ENCODE measurements at regions not wholly inside any gene's neighbourhood (a gene's known extent, or its start where the extent isn't known, plus 50 kb on each side); places are given as distances from the start of the nearest gene placed in this dataset.

DNA sequence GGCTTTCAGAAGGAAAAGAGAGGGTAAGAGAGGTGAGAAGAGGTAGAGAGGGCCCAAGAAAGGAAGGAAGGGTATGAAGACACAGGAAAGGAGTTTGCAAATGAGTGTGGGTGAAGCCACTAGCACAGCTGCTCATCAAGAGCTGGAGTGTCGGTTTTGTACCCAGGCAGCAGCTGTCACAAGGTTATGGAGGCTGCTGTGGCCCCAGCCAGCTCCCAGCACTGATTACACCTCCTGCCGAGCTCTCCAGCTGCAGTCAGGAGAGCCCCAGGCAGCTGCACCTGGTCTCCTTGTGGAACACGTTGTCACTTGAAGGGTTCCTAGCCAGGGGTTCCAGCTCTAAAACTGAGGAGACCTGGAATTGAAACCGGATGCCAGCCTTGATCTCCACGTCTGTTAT, 60.4 kb upstream of the CHD2 start:
- H3K27ac ChIP-seq: no peak overlapping the region

DNA sequence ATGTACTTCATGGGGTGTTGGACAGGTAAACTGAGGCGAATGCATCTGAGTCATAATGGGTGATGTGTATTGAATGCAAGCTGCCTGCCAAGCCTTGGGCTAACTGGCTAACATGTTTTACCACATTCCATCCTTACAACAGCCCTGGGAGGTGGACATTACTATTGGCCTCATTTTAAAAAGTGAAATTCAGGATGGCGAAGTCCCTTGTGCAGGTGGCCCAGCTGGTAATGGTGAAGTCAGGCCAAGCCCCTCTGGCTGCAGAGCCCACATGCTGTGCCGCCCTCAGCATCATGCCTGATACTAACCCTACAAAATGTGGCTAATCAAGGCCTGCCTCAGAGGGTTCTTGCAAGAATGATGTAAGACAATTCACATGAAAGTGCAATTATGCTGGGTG, 60.0 kb upstream of the CHD2 start:
- no peak overlapping the region for H3K27ac ChIP-seq
- TF ChIP-seq, protein P1, sequence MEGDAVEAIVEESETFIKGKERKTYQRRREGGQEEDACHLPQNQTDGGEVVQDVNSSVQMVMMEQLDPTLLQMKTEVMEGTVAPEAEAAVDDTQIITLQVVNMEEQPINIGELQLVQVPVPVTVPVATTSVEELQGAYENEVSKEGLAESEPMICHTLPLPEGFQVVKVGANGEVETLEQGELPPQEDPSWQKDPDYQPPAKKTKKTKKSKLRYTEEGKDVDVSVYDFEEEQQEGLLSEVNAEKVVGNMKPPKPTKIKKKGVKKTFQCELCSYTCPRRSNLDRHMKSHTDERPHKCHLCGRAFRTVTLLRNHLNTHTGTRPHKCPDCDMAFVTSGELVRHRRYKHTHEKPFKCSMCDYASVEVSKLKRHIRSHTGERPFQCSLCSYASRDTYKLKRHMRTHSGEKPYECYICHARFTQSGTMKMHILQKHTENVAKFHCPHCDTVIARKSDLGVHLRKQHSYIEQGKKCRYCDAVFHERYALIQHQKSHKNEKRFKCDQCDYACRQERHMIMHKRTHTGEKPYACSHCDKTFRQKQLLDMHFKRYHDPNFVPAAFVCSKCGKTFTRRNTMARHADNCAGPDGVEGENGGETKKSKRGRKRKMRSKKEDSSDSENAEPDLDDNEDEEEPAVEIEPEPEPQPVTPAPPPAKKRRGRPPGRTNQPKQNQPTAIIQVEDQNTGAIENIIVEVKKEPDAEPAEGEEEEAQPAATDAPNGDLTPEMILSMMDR (conservative IDR thresholded peaks at IDR 0.05): no peak
- TF ChIP-seq ZFX (IDR thresholded peaks at IDR 0.05): no peak

More for the DNA sequence above, 60.4 kb upstream of the CHD2 start:
- TF ChIP-seq, protein P1 (conservative IDR thresholded peaks at IDR 0.05): no peak
- TF ChIP-seq ZFX (IDR thresholded peaks at IDR 0.05): no peak

DNA sequence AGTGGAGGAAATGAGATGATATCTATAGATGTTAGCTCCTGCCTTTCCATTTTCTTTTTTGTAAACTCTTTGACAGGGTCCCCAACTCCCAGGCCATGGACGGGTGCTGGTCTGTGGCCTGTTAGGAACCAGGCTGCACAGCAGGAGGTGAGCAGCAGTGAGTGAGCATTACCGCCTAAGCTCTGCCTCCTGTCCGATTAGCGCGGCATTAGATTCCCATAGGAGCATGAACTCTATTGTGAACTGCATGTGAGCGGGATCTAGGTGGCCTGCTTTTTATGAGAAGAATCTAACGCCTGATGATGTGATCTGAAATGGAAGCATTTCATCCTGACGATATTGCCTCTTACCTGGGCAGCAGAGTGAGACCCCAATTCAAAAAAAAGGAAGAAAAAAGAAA, 56.8 kb upstream of the CHD2 start:
- no peak overlapping the region for H3K27ac ChIP-seq
- TF ChIP-seq, protein P1 (conservative IDR thresholded peaks at IDR 0.05): no peak
- TF ChIP-seq ZFX (IDR thresholded peaks at IDR 0.05): no peak

DNA sequence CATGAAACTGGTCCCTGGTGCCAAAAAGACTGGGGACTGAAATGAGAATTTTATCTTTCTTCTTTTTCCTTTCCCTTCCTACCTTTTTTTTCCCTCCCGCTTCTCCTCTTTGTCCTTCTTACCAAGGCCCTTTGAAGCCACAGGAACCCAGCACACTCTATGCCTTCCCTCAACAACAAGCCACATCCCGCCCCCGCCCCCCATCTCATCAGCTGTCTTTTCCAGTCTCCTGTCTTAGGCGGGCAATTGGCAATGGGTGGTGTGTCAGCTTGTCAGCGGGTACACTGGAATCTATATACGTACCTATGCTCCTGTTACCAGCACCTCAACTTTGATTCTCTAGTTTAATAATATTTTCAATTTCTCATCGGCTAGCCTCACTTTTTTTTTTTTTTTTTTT, 56.3 kb upstream of the CHD2 start:
- no peak overlapping the region; the same call in 1 of the 2 replicates for H3K27ac ChIP-seq
- TF ChIP-seq, protein P1 (conservative IDR thresholded peaks at IDR 0.05): no peak
- TF ChIP-seq ZFX (IDR thresholded peaks at IDR 0.05): no peak

DNA sequence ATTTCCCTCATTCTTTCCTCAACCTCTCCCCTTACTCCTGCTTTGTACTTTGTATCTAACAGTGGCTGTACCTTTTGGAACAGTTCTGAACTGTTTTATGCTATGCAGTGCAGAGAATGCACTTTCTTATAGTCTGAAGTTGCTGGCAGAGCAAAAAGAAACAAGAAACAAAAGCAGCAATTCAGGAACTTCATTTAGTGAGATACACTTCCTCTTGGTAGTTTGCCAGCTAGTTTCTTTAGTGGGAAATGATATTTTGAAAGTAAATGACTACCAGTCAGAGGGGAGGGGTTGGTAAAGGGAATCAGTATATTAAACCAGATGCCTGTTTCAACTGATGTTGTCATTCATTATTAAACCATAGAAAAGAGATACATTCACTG, 55.0 kb upstream of the CHD2 start:
- no peak overlapping the region for H3K27ac ChIP-seq
- no peak for TF ChIP-seq ZFX (IDR thresholded peaks at IDR 0.05)
- TF ChIP-seq, protein P1 (conservative IDR thresholded peaks at IDR 0.05): no peak

DNA sequence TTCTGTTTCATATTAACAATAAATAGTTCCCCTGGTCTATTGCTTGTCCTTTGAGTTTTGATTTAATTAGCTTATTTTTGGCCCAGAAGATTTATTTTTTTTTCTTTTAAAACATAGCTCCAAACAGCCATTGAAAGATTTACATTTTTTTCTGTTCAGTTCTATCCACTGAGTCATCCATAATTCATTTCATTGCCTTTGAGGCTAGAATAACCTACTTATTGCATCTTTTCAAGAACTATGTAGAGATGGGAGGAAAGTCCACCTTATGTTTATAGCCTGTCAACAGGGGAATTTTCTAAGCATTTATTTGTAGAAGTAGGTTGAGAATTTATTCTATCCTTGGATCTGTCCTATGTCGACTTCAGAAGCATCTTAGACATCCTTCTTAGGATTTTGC, 53.4 kb upstream of the CHD2 start:
- TF ChIP-seq, protein P1 (conservative IDR thresholded peaks at IDR 0.05): no peak
- no peak for TF ChIP-seq ZFX (IDR thresholded peaks at IDR 0.05)
- no peak overlapping the region for H3K27ac ChIP-seq

DNA sequence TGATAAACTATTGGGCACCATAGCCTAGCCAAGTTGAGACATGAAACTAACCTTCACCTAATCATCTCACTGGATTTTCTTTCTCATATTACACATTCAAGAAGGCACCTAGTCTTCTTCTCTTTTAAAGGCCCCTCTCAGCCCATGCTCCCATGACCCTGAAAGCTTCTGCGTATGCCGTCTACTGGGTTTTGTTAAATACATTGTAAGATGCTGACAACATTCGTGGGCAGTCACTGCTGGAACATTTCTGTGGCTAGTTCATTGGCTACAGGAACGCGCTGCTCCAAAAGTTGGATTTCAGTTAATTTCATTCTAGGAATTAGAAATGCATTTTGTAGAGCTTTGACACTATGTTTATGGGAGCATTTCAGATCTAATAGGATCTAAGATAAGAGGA, 52.3 kb upstream of the CHD2 start:
- TF ChIP-seq, protein P1 (conservative IDR thresholded peaks at IDR 0.05): no peak
- no peak for TF ChIP-seq ZFX (IDR thresholded peaks at IDR 0.05)
- H3K27ac ChIP-seq: no peak overlapping the region

Data from C4-2B (cell line).